ENCODE measurements at regions not wholly inside any gene's neighbourhood (a gene's known extent, or its start where the extent isn't known, plus 50 kb on each side); places are given as distances from the start of the nearest gene placed in this dataset.

DNA sequence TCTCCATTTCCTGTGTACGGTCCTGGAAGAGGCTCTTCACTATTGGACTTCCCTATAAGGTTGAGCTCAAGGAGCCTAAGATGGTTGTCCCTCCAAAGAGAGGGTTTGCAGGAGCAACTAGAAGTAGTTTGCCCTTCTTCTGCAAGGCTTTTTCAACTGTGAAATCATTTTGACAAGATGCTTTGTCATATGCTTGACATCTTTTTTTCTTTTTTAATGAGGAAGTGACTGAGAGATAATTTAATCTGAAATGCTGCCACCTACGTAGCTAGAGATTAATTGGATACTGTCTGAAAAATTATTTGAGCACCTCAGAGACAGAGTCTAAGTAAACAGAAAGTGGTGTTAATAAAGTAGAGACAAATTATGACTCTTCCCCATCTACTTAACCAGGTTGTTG lies 97.0 kb downstream of the CHRM3 start:
- TF ChIP-seq CTCF (IDR thresholded peaks at IDR 0.05) (no peak), POLR2A (IDR thresholded peaks at IDR 0.05) (no peak)

Measured in stomach (tissue), 4 donors.